GM10266 (cell line): ENCODE measurements at regions not wholly inside any gene's neighbourhood (a gene's known extent, or its start where the extent isn't known, plus 50 kb on each side); places are given as distances from the start of the nearest gene placed in this dataset.
"Not testable (repeated sequence)": the region's sequence is repeated elsewhere in the genome, so short reads cannot be mapped to it uniquely, and the experiment has no call there.

Experiments
- DNase-seq: peaks from one replicate; pipeline ENCODE4 v3.0.0; 2012; ENCODE audit errors: extremely low spot score
- CTCF ChIP-seq: IDR thresholded peaks from 2 replicates; pipeline ENCODE4 v1.5.1; 2012; ENCODE audit warnings: mild to moderate bottlenecking, low read depth; ENCODE audit not compliant: control insufficient read depth, insufficient read depth; ENCODE audit errors: missing control alignments

GRCh38 chr9:124149992-124150391, 107.8 kb upstream of the NEK6 start:
- DNase-seq = no peak
- TF ChIP-seq CTCF = no peak

- DNase-seq = no peak
- no peak for TF ChIP-seq CTCF
Measured at GRCh38 chr9:124163760-124164255, 93.9 kb upstream of the NEK6 start.

- no peak for DNase-seq
Measured at GRCh38 chr9:124164811-124165210, 92.9 kb upstream of the NEK6 start.

DNA sequence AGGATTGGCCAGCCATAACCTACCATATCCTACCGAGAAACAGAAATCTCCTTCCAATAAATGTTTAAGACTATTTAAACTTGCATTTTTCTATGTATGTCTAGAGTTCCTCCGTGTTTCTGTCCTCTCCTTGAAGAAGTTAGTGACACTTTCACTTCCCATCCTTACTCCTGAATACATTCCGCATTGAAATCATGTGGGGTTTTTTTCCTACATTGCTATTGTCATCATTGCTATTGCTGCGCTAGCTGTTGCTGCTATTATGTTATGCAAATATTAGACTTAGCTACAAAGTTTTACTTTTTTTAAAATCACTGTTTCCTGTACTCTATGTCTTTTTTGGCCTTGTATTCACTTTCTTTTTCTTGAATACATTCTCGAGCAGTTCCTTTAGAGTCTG, 83.3 kb upstream of the NEK6 start:
- TF ChIP-seq CTCF = no peak
- DNase-seq = no peak

More at GRCh38 chr9:124164811-124165210, 92.9 kb upstream of the NEK6 start:
- no peak for TF ChIP-seq CTCF

DNA sequence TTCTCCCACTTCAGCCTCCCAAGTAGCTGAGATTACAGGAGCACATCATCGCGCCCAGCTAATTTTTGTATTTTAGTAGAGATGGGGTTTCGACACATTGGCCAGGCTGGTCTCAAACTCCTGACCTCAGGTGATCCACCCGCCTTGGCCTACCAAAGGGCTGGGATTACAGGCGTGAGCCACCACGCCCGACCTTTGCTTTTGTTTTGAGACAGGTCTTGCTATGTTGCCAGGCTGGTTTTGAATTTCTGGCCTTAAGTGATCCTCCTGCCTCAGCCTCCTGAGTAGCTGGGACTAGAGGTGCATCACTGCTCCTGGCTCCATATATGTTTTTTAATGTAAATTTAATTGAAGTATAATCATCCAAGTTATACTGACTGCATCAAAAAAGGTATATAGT, 80.2 kb upstream of the NEK6 start:
- DNase-seq = not testable (repeated sequence)

- DNase-seq = no peak
- no peak for TF ChIP-seq CTCF
Measured at GRCh38 chr9:124179196-124180071, 78.3 kb upstream of the NEK6 start.

- no peak for DNase-seq
Measured at GRCh38 chr9:124180557-124180956, 77.2 kb upstream of the NEK6 start.

More at GRCh38 chr9:124180557-124180956, 77.2 kb upstream of the NEK6 start:
- no peak for TF ChIP-seq CTCF
